Neural progenitor cell (in vitro differentiated cells): ENCODE measurements at regions not wholly inside any gene's neighbourhood (a gene's known extent, or its start where the extent isn't known, plus 50 kb on each side); places are given as distances from the start of the nearest gene placed in this dataset.

Experiments
- DNase-seq: peaks from one replicate; pipeline ENCODE4 v3.0.0-alpha.2; 2016; ENCODE audit warnings: low spot score
- H2AFZ ChIP-seq: fragments of 200-600 bp; sonication (generic); replicated peaks from 2 replicates; pipeline ENCODE4 v1.6.1; 2016; ENCODE audit warnings: antibody characterized with exemption
- H3F3A ChIP-seq: fragments of 200-600 bp; sonication (generic); 2 replicates; pipeline ENCODE4 v1.6.1; 2016; ENCODE audit warnings: antibody characterized with exemption, low read depth
- H3K27ac ChIP-seq: fragments of 200-600 bp; sonication (generic); 2 replicates; pipeline ENCODE4 v1.5.1; 2016; ENCODE audit warnings: mild to moderate bottlenecking
- H3K27me3 ChIP-seq: fragments of 200-600 bp; sonication (generic); 2 replicates; pipeline ENCODE4 v1.6.1; 2016; ENCODE audit warnings: mild to moderate bottlenecking, moderate library complexity
- H3K36me3 ChIP-seq: fragments of 200-600 bp; sonication (generic); 2 replicates; pipeline ENCODE4 v1.5.1; 2016
- H3K4me1 ChIP-seq: fragments of 200-600 bp; sonication (generic); 2 replicates; pipeline ENCODE4 v1.6.1; 2016; ENCODE audit warnings: mixed run types
- H3K4me2 ChIP-seq: fragments of 200-600 bp; sonication (generic); 2 replicates; pipeline ENCODE4 v1.6.1; 2016
- H3K4me3 ChIP-seq: fragments of 200-600 bp; sonication (generic); 2 replicates; pipeline ENCODE4 v1.5.1; 2016
- H3K79me2 ChIP-seq: fragments of 200-600 bp; sonication (generic); 2 replicates; pipeline ENCODE4 v1.6.1; 2016; ENCODE audit warnings: low read depth
- H3K9ac ChIP-seq: fragments of 200-600 bp; sonication (generic); 2 replicates; pipeline ENCODE4 v1.6.1; 2016
- H3K9me3 ChIP-seq: fragments of 200-600 bp; sonication (generic); 2 replicates; pipeline ENCODE4 v1.5.1; 2016; ENCODE audit warnings: low read depth
- H4K20me1 ChIP-seq: fragments of 200-600 bp; sonication (generic); 2 replicates; pipeline ENCODE4 v1.6.1; 2016; ENCODE audit warnings: low read depth
- H3K27ac Mint-ChIP-seq: 3 replicates; pipeline ENCODE4 v1.8.0; 2021; ENCODE audit warnings: mixed read lengths
- H3K27me3 Mint-ChIP-seq: 2 replicates; pipeline ENCODE4 v1.8.0; 2022; ENCODE audit warnings: low read depth, mild to moderate bottlenecking, inconsistent platforms, moderate library complexity, mixed read lengths; ENCODE audit not compliant: insufficient read depth
- H3K36me3 Mint-ChIP-seq: 3 replicates; pipeline ENCODE4 v1.8.0; 2021; ENCODE audit warnings: mixed read lengths
- H3K4me1 Mint-ChIP-seq: 3 replicates; pipeline ENCODE4 v1.8.0; 2021; ENCODE audit warnings: mixed read lengths
- H3K4me3 Mint-ChIP-seq: 3 replicates; pipeline ENCODE4 v1.8.0; 2021; ENCODE audit warnings: mild to moderate bottlenecking, moderate library complexity, mixed read lengths
- H3K9me3 Mint-ChIP-seq: 3 replicates; pipeline ENCODE4 v1.8.0; 2020; ENCODE audit warnings: mixed read lengths
- EZH2 ChIP-seq: fragments of 200-600 bp; sonication (generic); IDR thresholded peaks from 2 replicates; pipeline ENCODE4 v1.6.1; 2017; ENCODE audit warnings: antibody characterized with exemption, mild to moderate bottlenecking, moderate library complexity
- EZH2phosphoT487 ChIP-seq: fragments of 200-600 bp; sonication (generic); IDR thresholded peaks from 2 replicates; pipeline ENCODE4 v1.6.1; 2017; ENCODE audit warnings: antibody characterized with exemption
- TF ChIP-seq, protein P1 (sequence below): fragments of 200-600 bp; sonication (generic); IDR thresholded peaks from 2 replicates; pipeline ENCODE4 v1.5.1; 2017; ENCODE audit warnings: antibody characterized with exemption, mild to moderate bottlenecking

GRCh38 chr2:158002079-158002478 is 99.6 kb upstream of the UPP2 start:
- Mint-ChIP-seq H3K27ac (no peak overlapping the region), H3K27me3 (peaks cover 2% of the 10 kb centered on the region), H3K4me1 (peaks cover 21% of the 10 kb centered on the region), H3K4me3 (no peak overlapping the region), H3K9me3 (peaks cover 2% of the 10 kb centered on the region), H3K36me3 (no peaks in the 10 kb centered on the region)
- Histone ChIP-seq H3F3A (no peaks in the 10 kb centered on the region), H4K20me1 (no peaks in the 10 kb centered on the region), H2AFZ (no peak overlapping the region), H3K79me2 (no peaks in the 10 kb centered on the region), H3K9ac (no peak overlapping the region), H3K36me3 (no peaks in the 10 kb centered on the region), H3K9me3 (no peaks in the 10 kb centered on the region), H3K27ac (no peak overlapping the region), H3K27me3 (no peaks in the 10 kb centered on the region), H3K4me3 (no peak overlapping the region), H3K4me2 (no peak overlapping the region), H3K4me1 (peaks cover 3% of the 10 kb centered on the region)
- no peak for DNase-seq
- TF ChIP-seq EZH2: no peak
- no peak for TF ChIP-seq EZH2phosphoT487
- TF ChIP-seq, protein P1, sequence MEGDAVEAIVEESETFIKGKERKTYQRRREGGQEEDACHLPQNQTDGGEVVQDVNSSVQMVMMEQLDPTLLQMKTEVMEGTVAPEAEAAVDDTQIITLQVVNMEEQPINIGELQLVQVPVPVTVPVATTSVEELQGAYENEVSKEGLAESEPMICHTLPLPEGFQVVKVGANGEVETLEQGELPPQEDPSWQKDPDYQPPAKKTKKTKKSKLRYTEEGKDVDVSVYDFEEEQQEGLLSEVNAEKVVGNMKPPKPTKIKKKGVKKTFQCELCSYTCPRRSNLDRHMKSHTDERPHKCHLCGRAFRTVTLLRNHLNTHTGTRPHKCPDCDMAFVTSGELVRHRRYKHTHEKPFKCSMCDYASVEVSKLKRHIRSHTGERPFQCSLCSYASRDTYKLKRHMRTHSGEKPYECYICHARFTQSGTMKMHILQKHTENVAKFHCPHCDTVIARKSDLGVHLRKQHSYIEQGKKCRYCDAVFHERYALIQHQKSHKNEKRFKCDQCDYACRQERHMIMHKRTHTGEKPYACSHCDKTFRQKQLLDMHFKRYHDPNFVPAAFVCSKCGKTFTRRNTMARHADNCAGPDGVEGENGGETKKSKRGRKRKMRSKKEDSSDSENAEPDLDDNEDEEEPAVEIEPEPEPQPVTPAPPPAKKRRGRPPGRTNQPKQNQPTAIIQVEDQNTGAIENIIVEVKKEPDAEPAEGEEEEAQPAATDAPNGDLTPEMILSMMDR: no peak

DNA sequence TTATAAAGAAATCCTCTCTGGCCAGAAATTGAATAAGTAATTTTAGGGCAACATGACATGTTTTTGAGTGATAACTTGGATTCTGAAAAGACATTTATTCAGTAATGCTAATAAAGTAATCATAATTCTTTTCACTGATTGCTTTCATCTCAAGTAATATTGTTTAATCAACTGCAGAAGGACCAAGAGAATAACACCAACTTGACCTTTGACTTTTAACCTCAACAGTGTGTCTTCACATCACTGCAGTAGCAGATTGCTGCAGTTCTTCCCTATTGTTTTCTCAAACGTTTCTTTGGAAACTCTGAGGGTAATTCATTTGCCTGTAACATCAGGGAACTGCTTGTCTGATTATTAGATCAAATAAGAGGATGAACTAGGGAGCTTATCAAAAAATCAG is 104.9 kb upstream of the UPP2 start:
- H3K4me3 Mint-ChIP-seq: no peak overlapping the region
- H3K27me3 Mint-ChIP-seq: no peaks in the 10 kb centered on the region
- Histone ChIP-seq H2AFZ (no peak overlapping the region), H3K4me1 (peaks cover 3% of the 10 kb centered on the region), H3F3A (no peaks in the 10 kb centered on the region), H3K9me3 (no peaks in the 10 kb centered on the region), H4K20me1 (no peaks in the 10 kb centered on the region), H3K36me3 (no peaks in the 10 kb centered on the region), H3K9ac (no peak overlapping the region), H3K4me3 (no peak overlapping the region), H3K79me2 (no peaks in the 10 kb centered on the region), H3K27me3 (no peaks in the 10 kb centered on the region), H3K27ac (no peak overlapping the region), H3K4me2 (no peak overlapping the region)
- DNase-seq: no peak
- no peak overlapping the region for H3K27ac Mint-ChIP-seq
- H3K9me3 Mint-ChIP-seq: peaks cover 2% of the 10 kb centered on the region
- peaks cover 4% of the 10 kb centered on the region for H3K4me1 Mint-ChIP-seq
- H3K36me3 Mint-ChIP-seq: no peaks in the 10 kb centered on the region
- TF ChIP-seq, protein P1: no peak
- TF ChIP-seq EZH2phosphoT487: no peak
- no peak for TF ChIP-seq EZH2

DNA sequence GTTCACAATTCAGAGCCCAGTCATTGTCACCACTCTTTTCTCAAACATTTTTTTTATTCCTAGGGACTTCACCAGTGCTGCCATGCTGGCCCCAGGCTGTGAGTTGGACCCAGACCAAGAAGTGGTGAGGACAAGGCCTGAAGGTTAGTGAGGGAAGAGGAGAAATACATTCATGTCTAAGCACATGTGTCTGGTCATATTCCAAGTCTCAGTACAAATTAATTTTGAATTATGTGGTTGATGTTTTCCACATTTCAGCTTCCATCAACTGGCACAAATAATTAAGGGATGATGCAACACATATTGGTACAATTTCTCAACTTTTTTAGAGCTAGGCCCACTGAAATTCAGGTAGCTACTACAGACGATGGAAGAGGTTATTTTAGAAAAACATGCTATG is 106.6 kb upstream of the UPP2 start:
- H3K27ac Mint-ChIP-seq: no peak overlapping the region
- H3K4me2 ChIP-seq: no peak overlapping the region
- H2AFZ ChIP-seq: no peak overlapping the region
- TF ChIP-seq EZH2 (no peak), EZH2phosphoT487 (no peak)
- TF ChIP-seq, protein P1: no peak
- H3K27me3 ChIP-seq: no peaks in the 10 kb centered on the region
- no peak overlapping the region for H3K4me3 Mint-ChIP-seq
- no peaks in the 10 kb centered on the region for H3K79me2 ChIP-seq
- no peaks in the 10 kb centered on the region for H3K36me3 Mint-ChIP-seq
- H3K9ac ChIP-seq: no peak overlapping the region
- H3K27ac ChIP-seq: no peak overlapping the region
- H3F3A ChIP-seq: no peaks in the 10 kb centered on the region
- no peaks in the 10 kb centered on the region for H3K27me3 Mint-ChIP-seq
- peaks cover 11% of the 10 kb centered on the region for H3K4me1 Mint-ChIP-seq
- no peaks in the 10 kb centered on the region for H3K9me3 ChIP-seq
- peaks cover 6% of the 10 kb centered on the region for H3K4me1 ChIP-seq
- no peaks in the 10 kb centered on the region for H3K36me3 ChIP-seq
- H3K4me3 ChIP-seq: no peak overlapping the region
- DNase-seq: no peak
- peaks cover 2% of the 10 kb centered on the region for H3K9me3 Mint-ChIP-seq
- H4K20me1 ChIP-seq: no peaks in the 10 kb centered on the region
